ENCODE measurements at regions not wholly inside any gene's neighbourhood (a gene's known extent, or its start where the extent isn't known, plus 50 kb on each side); places are given as distances from the start of the nearest gene placed in this dataset.

DNA sequence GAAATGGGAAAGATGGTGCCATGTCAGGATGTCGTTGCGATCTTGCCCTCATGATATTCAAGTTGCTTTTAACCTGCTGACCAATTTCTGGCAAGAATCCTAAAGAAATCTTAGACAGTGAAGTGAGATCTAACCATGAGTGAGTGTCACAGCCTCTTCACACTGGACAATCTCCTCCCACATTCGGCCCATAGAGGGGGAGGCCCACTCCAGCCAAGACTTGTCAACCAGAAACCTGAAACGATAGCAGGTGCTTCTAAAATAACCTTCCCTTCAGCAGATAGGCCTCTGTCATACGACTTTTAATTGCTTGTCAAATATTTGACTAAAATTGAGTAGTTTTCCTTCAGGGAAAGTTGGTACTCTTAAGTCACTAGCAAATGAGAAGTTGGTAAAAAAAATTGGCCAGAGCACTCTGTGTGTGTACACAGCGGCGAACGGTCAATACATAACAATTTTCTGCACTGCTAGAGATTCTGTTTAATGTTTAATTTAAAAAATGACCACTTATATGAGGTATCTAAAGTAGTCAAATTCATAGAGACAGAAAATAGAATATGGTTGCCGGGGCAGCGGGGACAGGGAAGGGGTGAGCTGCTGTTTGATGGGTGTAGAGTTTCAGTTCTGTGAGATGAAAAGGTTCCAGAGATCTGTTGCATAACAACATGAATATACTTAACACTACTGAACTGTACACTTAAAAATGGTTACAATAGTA lies 110.2 kb downstream of the VAPA start:
- no peak overlapping the region for H3K27ac ChIP-seq
- DNase-seq (ENCODE audit: low spot score), result no peak
- POLR2A ChIA-PET (ENCODE audit: low non-redundant PET), result no interaction called here
- no peak for TF ChIP-seq CTCF (conservative IDR thresholded peaks at IDR 0.05; ENCODE audit: low read depth)
- CTCF ChIA-PET, result interaction anchor here (0.6 kb wide), 1 partner anchor 1374 kb away, joined by 3 read pairs; no protein-coding TSS in a partner anchor

GRCh38 chr18:10025711-10026670 lies 112.2 kb downstream of the VAPA start:
- TF ChIP-seq CTCF (conservative IDR thresholded peaks at IDR 0.05; ENCODE audit: low read depth), result no peak
- no peak overlapping the region for H3K27ac ChIP-seq
- DNase-seq (ENCODE audit: low spot score), result no peak
- ChIA-PET POLR2A (ENCODE audit: low non-redundant PET) (no interaction called here), CTCF (no interaction called here)

DNA sequence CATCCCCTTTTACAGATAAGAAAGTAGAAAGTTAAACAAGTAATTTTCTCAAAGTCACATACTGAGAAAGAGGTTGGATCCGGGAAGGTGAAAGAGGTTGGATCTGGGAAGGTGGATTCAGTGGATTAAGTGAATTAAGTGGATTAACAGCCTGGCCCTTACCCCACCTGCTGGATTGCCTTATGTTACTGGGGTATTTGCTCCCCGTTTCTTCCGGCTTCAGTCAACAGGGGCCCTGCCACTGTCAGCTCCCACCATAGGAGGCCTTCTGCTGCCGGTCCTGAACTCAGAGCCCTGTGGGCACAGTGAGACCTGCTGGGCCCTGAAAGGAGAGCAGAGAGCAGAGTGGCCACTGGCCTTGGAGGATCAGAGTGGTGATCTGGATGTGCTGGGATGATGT lies 113.2 kb downstream of the VAPA start:
- ChIA-PET POLR2A (ENCODE audit: low non-redundant PET) (no interaction called here), CTCF (no interaction called here)
- TF ChIP-seq CTCF (conservative IDR thresholded peaks at IDR 0.05; ENCODE audit: low read depth), result no peak
- DNase-seq (ENCODE audit: low spot score), result no peak
- H3K27ac ChIP-seq, result no peak overlapping the region

- DNase-seq (ENCODE audit: low spot score), result no peak
- H3K27ac ChIP-seq, result no peak overlapping the region
- no peak for TF ChIP-seq CTCF (conservative IDR thresholded peaks at IDR 0.05; ENCODE audit: low read depth)
- CTCF ChIA-PET, result no interaction called here
- POLR2A ChIA-PET (ENCODE audit: low non-redundant PET), result no interaction called here
Measured at GRCh38 chr18:10027461-10027860, 113.6 kb downstream of the VAPA start.

DNA sequence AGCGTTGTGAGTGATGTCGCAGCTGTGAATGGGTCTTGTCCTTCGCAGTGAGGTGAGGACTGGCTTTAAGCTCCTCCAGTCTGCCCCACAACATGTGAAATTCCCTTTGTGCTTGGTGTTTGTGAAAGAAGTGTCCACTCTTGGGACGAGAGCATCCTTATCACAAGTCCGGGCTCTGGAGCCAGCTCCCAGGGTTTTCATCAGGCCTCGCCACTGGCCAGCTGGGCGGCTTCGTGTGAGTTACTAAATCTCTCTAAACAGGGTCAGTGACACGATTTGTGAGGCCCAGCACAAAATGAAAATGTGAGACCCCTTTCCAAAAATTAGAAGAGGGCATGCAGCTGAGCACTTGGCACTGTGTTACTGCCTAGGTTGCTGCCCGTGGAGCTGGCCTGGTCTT lies 115.9 kb downstream of the VAPA start:
- POLR2A ChIA-PET (ENCODE audit: low non-redundant PET), result no interaction called here
- H3K27ac ChIP-seq, result no peak overlapping the region
- DNase-seq (ENCODE audit: low spot score), result no peak
- TF ChIP-seq CTCF (conservative IDR thresholded peaks at IDR 0.05; ENCODE audit: low read depth), result no peak
- CTCF ChIA-PET, result interaction anchor here (0.6 kb wide), 1 partner anchor 10 kb away, joined by 6 read pairs; no protein-coding TSS in a partner anchor

DNA sequence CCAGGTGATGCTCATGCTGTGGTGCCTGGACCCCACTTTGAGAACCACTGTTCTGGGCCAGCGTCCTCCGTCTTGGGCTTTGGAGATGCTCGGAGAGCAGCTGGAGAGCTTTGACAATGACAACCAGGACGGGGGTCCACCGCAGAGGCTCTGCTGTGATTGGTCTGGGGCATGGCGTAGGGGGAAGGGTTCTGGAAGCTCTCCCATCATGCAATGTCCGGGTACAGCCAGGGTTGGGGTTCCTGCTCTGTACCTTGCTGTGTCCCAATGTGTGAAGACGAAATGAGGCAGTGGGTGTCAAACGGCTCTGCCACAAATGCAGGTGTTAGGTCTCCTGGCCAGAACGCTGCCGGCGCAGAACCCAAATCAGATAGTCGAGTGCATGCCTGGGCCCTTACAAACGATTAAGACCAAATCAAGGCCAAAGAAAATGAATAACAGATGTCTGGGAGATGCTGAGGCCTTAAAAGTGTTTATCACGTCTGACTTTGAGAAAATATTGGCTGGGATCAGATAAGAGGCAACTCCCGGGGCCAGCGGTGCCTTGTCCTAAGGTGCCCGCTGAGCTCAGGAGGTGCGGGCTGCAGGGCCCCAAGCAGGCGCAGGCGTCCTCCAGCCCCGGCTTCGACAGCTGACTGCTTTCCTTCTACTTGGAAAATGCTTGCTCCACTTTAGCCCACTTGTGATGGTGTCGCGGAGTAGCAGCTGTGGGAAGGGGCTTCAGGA lies 117.2 kb downstream of the VAPA start:
- ChIA-PET CTCF (interaction anchor here (0.5 kb wide), 1 partner anchor 96 kb away, joined by 3 read pairs; no protein-coding TSS in a partner anchor), POLR2A (ENCODE audit: low non-redundant PET) (no interaction called here)

More for the DNA sequence above, 117.2 kb downstream of the VAPA start:
- TF ChIP-seq CTCF (conservative IDR thresholded peaks at IDR 0.05; ENCODE audit: low read depth), result no peak
- H3K27ac ChIP-seq, result no peak overlapping the region
- no peak for DNase-seq (ENCODE audit: low spot score)
